Hippocampal formation (tissue), 2 donors: ENCODE measurements at regions not wholly inside any gene's neighbourhood (a gene's known extent, or its start where the extent isn't known, plus 50 kb on each side); places are given as distances from the start of the nearest gene placed in this dataset.

ENCODE experiments used
- DNase-seq, 2 donors: peaks; one replicate each; lab custom pipeline; 2025; lab: John Stamatoyannopoulos, UW

GRCh38 chr5:24720743-24721142 is 76.0 kb upstream of the CDH10 start:
- no peak for DNase-seq

GRCh38 chr5:24714746-24715145 is 70.0 kb upstream of the CDH10 start:
- no peak for DNase-seq

GRCh38 chr5:24712947-24713346 is 68.2 kb upstream of the CDH10 start:
- no peak for DNase-seq

GRCh38 chr5:24712047-24712446 is 67.3 kb upstream of the CDH10 start:
- DNase-seq = no peak

- DNase-seq = no peak
Observed at GRCh38 chr5:24703934-24704333, 59.2 kb upstream of the CDH10 start.
